SK-N-SH (cell line): ENCODE measurements at regions not wholly inside any gene's neighbourhood (a gene's known extent, or its start where the extent isn't known, plus 50 kb on each side); places are given as distances from the start of the nearest gene placed in this dataset.

Experiments used
- CTCF ChIA-PET: fragments of 300-600, 350-600 bp; formaldehyde crosslinking; extraction: SDS; loops from one replicate; lab custom pipeline; 2021; lab: Yijun Ruan, JAX
- POLR2A ChIA-PET: fragments of 350-600 bp; sonication (Branson Sonifier 250); formaldehyde crosslinking; extraction: SDS; loops from one replicate; lab custom pipeline; 2020; ENCODE audit warnings: antibody characterized with exemption, inconsistent platforms; lab: Yijun Ruan, JAX
- DNase-seq: peaks from one replicate; pipeline ENCODE4 v3.0.0; 2012
- H2AFZ ChIP-seq: fragments of 200-600 bp; sonication (generic); 2 replicates; pipeline ENCODE4 v1.8.1; 2016; ENCODE audit warnings: antibody characterized with exemption, mild to moderate bottlenecking, low read depth
- H3F3A ChIP-seq: fragments of 200-600 bp; sonication (generic); replicated peaks from 2 replicates; pipeline ENCODE3; 2016; ENCODE audit warnings: antibody characterized with exemption, mild to moderate bottlenecking; ENCODE audit not compliant: insufficient read depth
- H3K27ac ChIP-seq, 2 experiments: fragments of 200-500 bp in 1 of 2; fragments of 200-600 bp in 1 of 2; sonication (Bioruptor generic) in 1 of 2; sonication (generic), shearing (Covaris generic) in 1 of 2; 2 replicates each; pipeline versions ENCODE4 v1.5.1 to v1.6.1; 2014 to 2016; ENCODE audit warnings: low read depth in 2 of 2, inconsistent platforms in 1 of 2, low read length in 1 of 2, mild to moderate bottlenecking in 1 of 2, mixed read lengths in 1 of 2
- H3K27me3 ChIP-seq: fragments of 200-600 bp; sonication (generic), shearing (Covaris generic); 2 replicates; pipeline ENCODE4 v1.6.1; 2016; ENCODE audit warnings: mixed run types; ENCODE audit not compliant: insufficient read depth
- H3K36me3 ChIP-seq, 2 experiments: fragments of 200-500 bp in 1 of 2; fragments of 200-600 bp in 1 of 2; sonication (Bioruptor generic) in 1 of 2; sonication (generic) in 1 of 2; replicated peaks in 1 of 2; 2 replicates each; pipeline versions ENCODE3 to v1.5.1; 2014 to 2016; ENCODE audit warnings: low read length in 1 of 2, mild to moderate bottlenecking in 1 of 2; ENCODE audit not compliant: insufficient read depth in 2 of 2, control insufficient read depth in 1 of 2
- H3K4me1 ChIP-seq, 2 experiments: fragments of 200-500 bp in 1 of 2; fragments of 200-600 bp in 1 of 2; sonication (Bioruptor generic) in 1 of 2; sonication (generic), shearing (Covaris generic) in 1 of 2; 2 replicates each; pipeline versions ENCODE4 v1.5.1 to v1.6.1; 2014 to 2016; ENCODE audit warnings: low read depth in 1 of 2, low read length in 1 of 2, mixed run types in 1 of 2; ENCODE audit not compliant: insufficient read depth in 2 of 2, control insufficient read depth in 1 of 2
- H3K4me2 ChIP-seq: fragments of 200-600 bp; sonication (generic), shearing (Covaris generic); 2 replicates; pipeline ENCODE4 v1.6.1; 2017; ENCODE audit warnings: mixed run types
- H3K4me3 ChIP-seq, 2 experiments: fragments of 200-500 bp in 1 of 2; fragments of 200-600 bp in 1 of 2; sonication (Bioruptor generic) in 1 of 2; sonication (generic), shearing (Covaris generic) in 1 of 2; 2 replicates each; pipeline versions ENCODE4 v1.5.1 to v1.8.1; 2014 to 2016; ENCODE audit warnings: low read depth in 2 of 2, inconsistent platforms in 1 of 2, low read length in 1 of 2, mild to moderate bottlenecking in 1 of 2, mixed read lengths in 1 of 2, moderate library complexity in 1 of 2
- H3K79me2 ChIP-seq: fragments of 200-600 bp; sonication (generic); 2 replicates; pipeline ENCODE4 v1.8.1; 2017; ENCODE audit warnings: mild to moderate bottlenecking; ENCODE audit not compliant: insufficient read depth
- H3K9ac ChIP-seq: fragments of 200-600 bp; sonication (generic); 2 replicates; pipeline ENCODE4 v1.6.1; 2017; ENCODE audit warnings: mixed run types
- H3K9me2 ChIP-seq: fragments of 200-600 bp; sonication (generic); 2 replicates; pipeline ENCODE4 v1.6.1; 2017; ENCODE audit warnings: mixed run types
- H3K9me3 ChIP-seq: fragments of 200-600 bp; sonication (generic); 2 replicates; pipeline ENCODE4 v1.6.1; 2017; ENCODE audit warnings: mixed run types, mild to moderate bottlenecking, moderate library complexity
- H4K20me1 ChIP-seq: fragments of 200-600 bp; sonication (generic); 2 replicates; pipeline ENCODE4 v1.6.1; 2017; ENCODE audit warnings: mild to moderate bottlenecking, mixed run types; ENCODE audit not compliant: insufficient read depth
- CTCF ChIP-seq: fragments of 200-600 bp; sonication (generic); IDR thresholded peaks from 2 replicates; pipeline ENCODE4 v1.6.1; 2017; ENCODE audit warnings: antibody characterized with exemption, mild to moderate bottlenecking, moderate library complexity
- ELF1 ChIP-seq: IDR thresholded peaks from 2 replicates; pipeline ENCODE4 v1.4.0; 2012
- EP300 ChIP-seq, 2 experiments: IDR thresholded peaks; 2 replicates each; pipeline versions ENCODE4 v1.4.0 to v1.6.1; 2012; ENCODE audit warnings: borderline replicate concordance in 1 of 2, low read depth in 1 of 2, low read length in 1 of 2
- EZH2phosphoT487 ChIP-seq: fragments of 200-600 bp; sonication (generic); IDR thresholded peaks from 2 replicates; pipeline ENCODE4 v1.6.1; 2017; ENCODE audit warnings: low read depth, mixed run types, mild to moderate bottlenecking, antibody characterized with exemption, moderate library complexity, borderline replicate concordance
- FOXJ3 ChIP-seq: sonication (generic); formaldehyde crosslinking; IDR thresholded peaks from 2 replicates; pipeline ENCODE4 v1.5.1; 2020; ENCODE audit warnings: mild to moderate bottlenecking, missing genetic modification reagents
- FOXM1 ChIP-seq: IDR thresholded peaks from 2 replicates; pipeline ENCODE4 v1.4.0; 2012; ENCODE audit warnings: low read depth, mild to moderate bottlenecking
- GABPA ChIP-seq: IDR thresholded peaks from 2 replicates; pipeline ENCODE4 v1.4.0; 2012; ENCODE audit warnings: low read depth, mild to moderate bottlenecking
- GATA2 ChIP-seq: sonication (generic); formaldehyde crosslinking; IDR thresholded peaks from 2 replicates; pipeline ENCODE4 v1.5.0; 2020; ENCODE audit warnings: mild to moderate bottlenecking, missing genetic modification reagents
- JUND ChIP-seq: IDR thresholded peaks from 2 replicates; pipeline ENCODE4 v1.4.0; 2012
- MXI1 ChIP-seq: IDR thresholded peaks from 2 replicates; pipeline ENCODE4 v1.6.1; 2012; ENCODE audit warnings: mild to moderate bottlenecking, low read depth, low read length, improper control_type of control experiment
- NRF1 ChIP-seq: IDR thresholded peaks from 2 replicates; pipeline ENCODE4 v1.6.1; 2012; ENCODE audit warnings: low read depth, mild to moderate bottlenecking, low read length
- PBX3 ChIP-seq: IDR thresholded peaks from 2 replicates; pipeline ENCODE4; 2012
- POLR2AphosphoS5 ChIP-seq: IDR thresholded peaks from 2 replicates; pipeline ENCODE4 v1.6.1; 2012; ENCODE audit warnings: low read depth, low read length
- RCOR1 ChIP-seq: fragments of 150-350 bp; IDR thresholded peaks from 2 replicates; pipeline ENCODE4 v1.6.1; 2017; ENCODE audit warnings: antibody characterized with exemption, low read length
- REST ChIP-seq: IDR thresholded peaks from 2 replicates; pipeline ENCODE4 v1.6.1; 2012; ENCODE audit warnings: mild to moderate bottlenecking, low read depth, low read length, moderate library complexity
- RFX5 ChIP-seq: IDR thresholded peaks from 2 replicates; pipeline ENCODE4 v1.6.1; 2012; ENCODE audit warnings: mild to moderate bottlenecking, improper control_type of control experiment, low read length
- SIN3A ChIP-seq: IDR thresholded peaks from 2 replicates; pipeline ENCODE4 v1.6.1; 2012; ENCODE audit warnings: low read depth, mild to moderate bottlenecking, low read length, moderate library complexity, borderline replicate concordance
- TCF12 ChIP-seq: IDR thresholded peaks from 2 replicates; pipeline ENCODE4 v1.4.0; 2012
- YY1 ChIP-seq: IDR thresholded peaks from 2 replicates; pipeline ENCODE4 v1.4.0; 2012; ENCODE audit warnings: low read depth, mild to moderate bottlenecking
- WGBS: methylation state at CpG from one replicate; pipeline ENCODE4 v1.1.6; 2017; ENCODE audit warnings: low lambda C conversion rate; 5-methylcytosine and 5-hydroxymethylcytosine counted together
- TF ChIP-seq, protein P1 (sequence below): IDR thresholded peaks from 2 replicates; pipeline ENCODE4 v1.4.0; 2012; ENCODE audit warnings: low read depth

- no peaks in the 10 kb centered on the region for H3K79me2 ChIP-seq
- no peaks in the 10 kb centered on the region for H3K9me2 ChIP-seq
- TF ChIP-seq ELF1: no peak
- no peak for TF ChIP-seq MXI1
- TF ChIP-seq JUND: no peak
- TF ChIP-seq RCOR1: no peak
- no peak for TF ChIP-seq SIN3A
- no peak for TF ChIP-seq FOXJ3
- no peak for TF ChIP-seq POLR2AphosphoS5
- no peak for TF ChIP-seq FOXM1
- no peak for TF ChIP-seq YY1
- no peak for TF ChIP-seq PBX3
- no peak for TF ChIP-seq CTCF
- TF ChIP-seq GATA2 (CRISPR knock-in tag): no peak
- no peak for TF ChIP-seq REST
- no peak for TF ChIP-seq GABPA
- no peak overlapping the region for H3K9ac ChIP-seq
- no peak overlapping the region for H2AFZ ChIP-seq
- CTCF ChIA-PET: interaction anchor here (0.6 kb wide), 1 partner anchor 1222 kb away, joined by 3 read pairs; no protein-coding TSS in a partner anchor
- no peak overlapping the region for H3K4me2 ChIP-seq
- H3K27me3 ChIP-seq: no peaks in the 10 kb centered on the region
- H3F3A ChIP-seq: no peaks in the 10 kb centered on the region
- no peak overlapping the region for H3K27ac ChIP-seq
- no peaks in the 10 kb centered on the region for H3K9me3 ChIP-seq
- POLR2A ChIA-PET: no interaction called here
- no peaks in the 10 kb centered on the region for H4K20me1 ChIP-seq
- WGBS: 76% methylated on average over 3 of the region's 3 CpGs
- H3K4me1 ChIP-seq: no peaks in the 10 kb centered on the region
- no peaks in the 10 kb centered on the region for H3K36me3 ChIP-seq
- no peak overlapping the region for H3K4me3 ChIP-seq
- no peak for DNase-seq
Measured at GRCh38 chr18:29523371-29523770, 1346.4 kb upstream of the CDH2 start.

- CTCF ChIA-PET: no interaction called here
- Histone ChIP-seq H3K27ac (no peak overlapping the region), H2AFZ (no peak overlapping the region; the same call in 1 of the 2 replicates), H3F3A (no peaks in the 10 kb centered on the region), H3K79me2 (no peaks in the 10 kb centered on the region), H3K4me3 (no peak overlapping the region), H3K4me2 (no peak overlapping the region), H3K9me3 (no peaks in the 10 kb centered on the region), H3K9me2 (no peaks in the 10 kb centered on the region), H3K4me1 (no peaks in the 10 kb centered on the region), H3K27me3 (no peaks in the 10 kb centered on the region), H3K36me3 (no peaks in the 10 kb centered on the region), H3K9ac (no peak overlapping the region), H4K20me1 (no peaks in the 10 kb centered on the region)
- 17% methylated on average over 3 of the region's 3 CpGs for WGBS
- no peak for DNase-seq
- POLR2A ChIA-PET: no interaction called here
- TF ChIP-seq JUND (no peak), RFX5 (no peak), NRF1 (no peak), CTCF (no peak), TCF12 (no peak), YY1 (no peak), FOXJ3 (no peak), POLR2AphosphoS5 (no peak), MXI1 (no peak), EP300 (IDR thresholded peaks at IDR 0.05; ENCODE audit: borderline replicate concordance in 1 of 2, low read depth in 1 of 2, low read length in 1 of 2) (no peak), EZH2phosphoT487 (no peak)
- TF ChIP-seq, protein P1, sequence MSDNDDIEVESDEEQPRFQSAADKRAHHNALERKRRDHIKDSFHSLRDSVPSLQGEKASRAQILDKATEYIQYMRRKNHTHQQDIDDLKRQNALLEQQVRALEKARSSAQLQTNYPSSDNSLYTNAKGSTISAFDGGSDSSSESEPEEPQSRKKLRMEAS: no peak
Measured at GRCh38 chr18:29512761-29513160, 1335.8 kb upstream of the CDH2 start.
